Left ventricle myocardium inferior (tissue), 1 donor: ENCODE measurements at regions not wholly inside any gene's neighbourhood (a gene's known extent, or its start where the extent isn't known, plus 50 kb on each side); places are given as distances from the start of the nearest gene placed in this dataset.

Source experiments
- DNase-seq: peaks from one replicate; pipeline ENCODE4 v3.0.0-alpha.2; 2020
- H3K27ac ChIP-seq: fragments of 200-600 bp; replicated peaks from 2 replicates; pipeline ENCODE4 v1.8.0; 2021
- H3K27me3 ChIP-seq: fragments of 200-600 bp; 2 replicates; pipeline ENCODE4 v1.8.0; 2021; ENCODE audit warnings: low read depth
- H3K36me3 ChIP-seq: fragments of 200-600 bp; 2 replicates; pipeline ENCODE4 v1.8.0; 2021
- H3K4me1 ChIP-seq: fragments of 200-600 bp; 2 replicates; pipeline ENCODE4 v1.8.0; 2021
- H3K4me3 ChIP-seq: fragments of 200-600 bp; 2 replicates; pipeline ENCODE4 v1.8.0; 2021; ENCODE audit warnings: mild to moderate bottlenecking, moderate library complexity
- H3K9me3 ChIP-seq: fragments of 200-600 bp; replicated peaks from 2 replicates; pipeline ENCODE4 v1.8.0; 2021
- intact Hi-C: fragments of 100-400 bp; cut with micrococcal nuclease; formaldehyde crosslinking; loops from one replicate; pipeline ENCODE4 v1.11.0; 2022
- TF ChIP-seq, protein P1 (sequence below): fragments of 200-600 bp; IDR thresholded peaks from 2 replicates; pipeline ENCODE4 v1.8.0; 2021; ENCODE audit warnings: antibody characterized with exemption, mild to moderate bottlenecking, borderline replicate concordance
- donor health status: DM: no; HTN: yes; CAD: no; lungs with severe emphysema.

DNA sequence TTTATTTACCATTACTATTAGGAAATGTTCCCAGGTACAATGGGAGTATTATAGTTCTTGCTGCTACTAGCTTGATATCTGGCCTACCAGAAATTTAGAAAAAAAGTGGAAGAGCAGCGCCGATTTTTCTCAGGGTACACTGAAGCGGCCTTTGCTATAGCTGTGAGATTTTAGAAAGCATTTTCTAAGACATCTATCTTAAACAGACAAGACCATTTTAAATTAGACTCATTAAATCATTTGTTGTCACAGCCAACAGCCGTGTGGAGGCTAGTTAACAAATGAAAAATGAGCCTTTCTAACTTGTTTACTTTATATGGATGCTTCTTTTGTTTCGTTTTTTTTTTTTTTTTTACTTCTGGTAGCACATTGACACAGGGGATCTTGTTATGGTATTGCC is 183.2 kb upstream of the ZRANB2 start:
- Histone ChIP-seq H3K27ac (no peak overlapping the region), H3K4me3 (no peak overlapping the region), H3K36me3 (no peaks in the 10 kb centered on the region), H3K9me3 (no peaks in the 10 kb centered on the region), H3K27me3 (no peaks in the 10 kb centered on the region), H3K4me1 (no peaks in the 10 kb centered on the region)
- DNase-seq: no peak
- intact Hi-C loops: no loop called here
- TF ChIP-seq, protein P1, sequence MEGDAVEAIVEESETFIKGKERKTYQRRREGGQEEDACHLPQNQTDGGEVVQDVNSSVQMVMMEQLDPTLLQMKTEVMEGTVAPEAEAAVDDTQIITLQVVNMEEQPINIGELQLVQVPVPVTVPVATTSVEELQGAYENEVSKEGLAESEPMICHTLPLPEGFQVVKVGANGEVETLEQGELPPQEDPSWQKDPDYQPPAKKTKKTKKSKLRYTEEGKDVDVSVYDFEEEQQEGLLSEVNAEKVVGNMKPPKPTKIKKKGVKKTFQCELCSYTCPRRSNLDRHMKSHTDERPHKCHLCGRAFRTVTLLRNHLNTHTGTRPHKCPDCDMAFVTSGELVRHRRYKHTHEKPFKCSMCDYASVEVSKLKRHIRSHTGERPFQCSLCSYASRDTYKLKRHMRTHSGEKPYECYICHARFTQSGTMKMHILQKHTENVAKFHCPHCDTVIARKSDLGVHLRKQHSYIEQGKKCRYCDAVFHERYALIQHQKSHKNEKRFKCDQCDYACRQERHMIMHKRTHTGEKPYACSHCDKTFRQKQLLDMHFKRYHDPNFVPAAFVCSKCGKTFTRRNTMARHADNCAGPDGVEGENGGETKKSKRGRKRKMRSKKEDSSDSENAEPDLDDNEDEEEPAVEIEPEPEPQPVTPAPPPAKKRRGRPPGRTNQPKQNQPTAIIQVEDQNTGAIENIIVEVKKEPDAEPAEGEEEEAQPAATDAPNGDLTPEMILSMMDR: no peak

- intact Hi-C loops: no loop called here
- DNase-seq: no peak
- no peaks in the 10 kb centered on the region for H3K27me3 ChIP-seq
Measured at GRCh38 chr1:71262970-71263369, 182.1 kb upstream of the ZRANB2 start.

DNA sequence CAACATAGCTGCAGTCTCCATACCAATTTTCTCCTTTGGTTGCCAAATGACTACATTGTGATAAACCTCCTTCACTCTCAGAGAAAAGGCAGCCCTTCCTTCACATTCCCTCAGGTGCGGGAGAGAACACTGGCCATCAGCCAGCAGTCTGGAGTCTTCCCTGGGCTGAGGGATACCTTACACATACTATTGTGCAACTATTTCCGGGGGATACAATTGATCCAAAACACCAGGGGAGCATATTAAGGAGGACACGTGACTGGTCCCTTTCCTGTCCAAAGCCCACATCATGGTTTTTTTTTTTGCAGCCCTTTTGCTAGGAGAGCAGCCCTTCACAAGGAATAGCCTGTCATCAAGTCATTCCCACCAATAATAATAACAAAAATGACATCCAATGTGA is 172.1 kb upstream of the ZRANB2 start:
- Histone ChIP-seq H3K27me3 (no peaks in the 10 kb centered on the region), H3K36me3 (no peaks in the 10 kb centered on the region), H3K27ac (no peak overlapping the region), H3K4me3 (no peak overlapping the region), H3K4me1 (no peaks in the 10 kb centered on the region), H3K9me3 (no peaks in the 10 kb centered on the region)
- intact Hi-C loops: no loop called here
- TF ChIP-seq, protein P1: no peak
- no peak for DNase-seq

More at GRCh38 chr1:71262970-71263369, 182.1 kb upstream of the ZRANB2 start:
- H3K4me3 ChIP-seq: no peak overlapping the region
- H3K9me3 ChIP-seq: no peaks in the 10 kb centered on the region
- H3K36me3 ChIP-seq: no peaks in the 10 kb centered on the region
- TF ChIP-seq, protein P1: no peak
- no peaks in the 10 kb centered on the region for H3K4me1 ChIP-seq
- H3K27ac ChIP-seq: no peak overlapping the region

DNA sequence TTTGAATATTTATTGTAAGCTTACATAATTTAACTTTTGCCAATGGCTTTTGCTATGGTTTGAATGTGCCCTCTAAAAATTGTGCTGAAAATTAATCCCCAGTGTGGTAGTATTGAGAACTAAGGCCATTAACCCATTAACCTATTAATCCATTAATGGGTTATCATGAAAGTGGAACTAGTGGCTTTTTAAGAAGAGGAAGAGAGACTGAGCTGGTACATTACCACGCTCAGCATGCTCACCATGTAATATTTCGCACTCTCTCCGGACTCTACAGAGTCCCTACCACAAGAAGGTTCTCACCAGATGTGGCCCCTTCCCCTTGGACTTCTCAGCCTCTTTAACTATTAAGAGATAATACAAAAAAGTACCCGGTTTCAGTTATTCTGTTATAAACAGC is 164.4 kb upstream of the ZRANB2 start:
- no peak overlapping the region for H3K4me3 ChIP-seq
- intact Hi-C loops: no loop called here
- TF ChIP-seq, protein P1: no peak

DNA sequence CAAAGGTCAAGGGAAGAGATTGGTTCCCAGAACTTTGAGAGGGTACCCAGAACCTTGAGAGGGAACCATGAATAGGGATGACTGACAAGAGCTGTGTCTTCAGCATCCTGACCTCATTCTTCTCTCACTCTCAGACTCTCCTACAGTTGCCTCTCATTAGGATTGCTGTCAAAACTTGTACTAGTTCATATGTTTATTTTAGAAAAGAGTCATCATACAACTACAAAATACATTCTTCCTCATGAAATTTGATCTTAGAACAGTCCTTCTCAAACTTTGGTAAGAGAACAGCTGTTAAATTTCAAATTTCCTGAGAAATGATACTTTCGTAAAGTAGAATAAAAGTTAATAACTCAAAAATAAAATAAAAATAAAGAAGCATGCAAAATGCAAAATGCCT is 161.4 kb upstream of the ZRANB2 start:
- intact Hi-C loops: no loop called here
- no peaks in the 10 kb centered on the region for H3K4me1 ChIP-seq
- DNase-seq: no peak

More for the DNA sequence above, 164.4 kb upstream of the ZRANB2 start:
- H3K27ac ChIP-seq: no peak overlapping the region
- H3K9me3 ChIP-seq: no peaks in the 10 kb centered on the region
- H3K36me3 ChIP-seq: no peaks in the 10 kb centered on the region
- no peaks in the 10 kb centered on the region for H3K27me3 ChIP-seq
- no peak for DNase-seq
- H3K4me1 ChIP-seq: no peaks in the 10 kb centered on the region

More for the DNA sequence above, 161.4 kb upstream of the ZRANB2 start:
- Histone ChIP-seq H3K9me3 (no peaks in the 10 kb centered on the region), H3K36me3 (no peaks in the 10 kb centered on the region), H3K27ac (no peak overlapping the region), H3K27me3 (no peaks in the 10 kb centered on the region), H3K4me3 (no peak overlapping the region)
- TF ChIP-seq, protein P1: no peak
